Effector memory CD4-positive, alpha-beta T cell (primary cell): ENCODE measurements at regions not wholly inside any gene's neighbourhood (a gene's known extent, or its start where the extent isn't known, plus 50 kb on each side); places are given as distances from the start of the nearest gene placed in this dataset.

Source experiments
- DNase-seq, 3 donors: peaks; one replicate each; pipeline ENCODE4 v3.0.0-alpha.2; 2020
- H3K27ac ChIP-seq: 2 replicates; pipeline ENCODE4 v1.7.0; 2013; ENCODE audit warnings: mild to moderate bottlenecking, low read length, moderate library complexity; ENCODE audit not compliant: insufficient read depth, poor library complexity, severe bottlenecking
- H3K27me3 ChIP-seq: replicated peaks from 2 replicates; pipeline ENCODE4 v1.7.0; 2013; ENCODE audit warnings: mild to moderate bottlenecking, low read length; ENCODE audit not compliant: insufficient read depth, control insufficient read depth, poor library complexity, severe bottlenecking
- H3K36me3 ChIP-seq: 2 replicates; pipeline ENCODE4 v1.7.0; 2013; ENCODE audit warnings: mild to moderate bottlenecking, low read length, moderate library complexity; ENCODE audit not compliant: control insufficient read depth, insufficient read depth
- H3K4me1 ChIP-seq: 2 replicates; pipeline ENCODE4 v1.7.0; 2013; ENCODE audit warnings: low read length, mild to moderate bottlenecking; ENCODE audit not compliant: control insufficient read depth, insufficient read depth, poor library complexity, severe bottlenecking
- H3K4me3 ChIP-seq: 2 replicates; pipeline ENCODE4 v1.7.0; 2013; ENCODE audit warnings: low read length, low read depth, mild to moderate bottlenecking; ENCODE audit not compliant: insufficient read depth, poor library complexity, severe bottlenecking
- H3K9me3 ChIP-seq: 2 replicates; pipeline ENCODE4 v1.7.0; 2013; ENCODE audit warnings: mild to moderate bottlenecking, low read length, moderate library complexity; ENCODE audit not compliant: control insufficient read depth

DNA sequence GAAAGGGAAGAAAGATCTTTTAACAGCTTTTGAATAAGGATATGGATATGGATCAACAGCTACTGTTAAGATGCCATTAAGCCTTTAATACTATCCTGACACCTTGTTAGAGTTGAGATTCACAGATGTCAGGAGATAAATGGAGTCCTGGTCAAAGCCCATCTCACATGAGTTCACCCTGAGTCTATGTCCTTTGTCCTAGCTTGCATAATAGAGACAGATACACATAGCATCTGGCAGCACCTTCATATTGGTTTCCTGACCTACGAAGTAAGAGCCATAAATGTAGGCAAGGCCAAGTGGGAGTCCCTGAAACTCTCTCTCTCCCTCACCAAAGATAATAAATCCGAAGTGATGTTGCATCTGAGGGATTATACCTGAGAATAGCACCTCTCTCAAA is 79.1 kb upstream of the F13A1 start:
- Histone ChIP-seq H3K4me1 (no peaks in the 10 kb centered on the region), H3K27me3 (no peaks in the 10 kb centered on the region), H3K27ac (no peak overlapping the region), H3K4me3 (no peak overlapping the region), H3K9me3 (no peaks in the 10 kb centered on the region), H3K36me3 (no peaks in the 10 kb centered on the region)
- no peak for DNase-seq

DNA sequence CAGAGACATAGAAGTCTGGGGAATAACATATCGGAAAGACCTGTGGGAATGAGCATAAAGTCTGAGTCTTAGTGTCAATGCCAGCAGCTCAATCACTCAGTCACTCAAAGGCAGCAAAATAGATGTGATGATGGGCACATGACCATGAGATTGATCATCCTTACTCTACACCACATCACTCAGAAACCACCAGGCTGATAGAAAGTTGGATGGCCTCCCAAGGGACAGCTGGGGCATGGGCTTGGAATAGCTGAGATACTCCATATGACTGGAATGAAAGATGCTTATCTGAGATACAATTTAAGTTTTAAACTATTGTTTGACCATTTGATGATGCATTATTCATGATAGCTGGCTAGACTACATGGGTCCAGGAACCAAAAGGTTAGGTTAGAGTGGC is 80.9 kb upstream of the F13A1 start:
- Histone ChIP-seq H3K36me3 (no peaks in the 10 kb centered on the region), H3K4me1 (no peaks in the 10 kb centered on the region), H3K27ac (no peak overlapping the region), H3K9me3 (no peaks in the 10 kb centered on the region), H3K4me3 (no peak overlapping the region), H3K27me3 (no peaks in the 10 kb centered on the region)
- no peak for DNase-seq

DNA sequence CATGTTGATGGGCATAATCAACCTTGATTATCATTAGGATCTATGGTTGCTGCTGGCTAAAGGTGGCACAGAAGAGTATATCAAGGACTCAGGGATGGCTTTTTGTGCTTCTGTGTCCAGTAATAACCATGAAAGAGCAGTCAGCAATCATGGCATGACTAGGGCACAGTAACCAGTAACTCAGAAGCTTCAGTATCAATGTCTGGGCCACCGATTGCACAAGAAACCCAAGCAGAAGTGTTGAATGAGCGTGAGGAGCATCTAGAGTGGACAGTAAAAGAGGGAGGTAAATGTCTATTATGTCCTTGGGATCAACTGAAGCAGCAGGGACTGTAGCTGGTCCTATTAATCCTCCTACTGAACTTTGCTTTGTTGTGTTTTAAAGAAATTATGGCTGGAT is 81.5 kb upstream of the F13A1 start:
- Histone ChIP-seq H3K9me3 (no peaks in the 10 kb centered on the region), H3K4me3 (no peak overlapping the region), H3K27ac (no peak overlapping the region), H3K4me1 (no peaks in the 10 kb centered on the region), H3K27me3 (no peaks in the 10 kb centered on the region), H3K36me3 (no peaks in the 10 kb centered on the region)
- no peak for DNase-seq

DNA sequence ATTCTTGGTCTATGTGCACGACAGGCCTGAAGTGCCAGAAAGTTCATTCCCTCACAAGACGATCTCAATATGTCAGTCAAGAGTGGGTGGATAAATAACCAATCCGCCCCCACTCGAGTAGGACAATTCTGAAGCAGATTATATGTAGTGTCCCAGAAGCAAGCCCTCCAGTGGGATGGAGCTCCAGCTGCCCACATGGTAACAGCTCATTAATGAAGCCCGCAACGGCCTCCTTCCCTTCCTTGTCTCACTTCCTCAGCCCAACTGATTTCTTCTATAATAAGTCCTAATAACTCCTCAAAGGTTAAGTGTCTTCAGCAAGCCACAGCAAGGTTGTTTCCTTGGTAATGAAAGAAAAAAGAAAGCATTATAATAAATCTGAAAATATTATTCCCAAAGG is 82.1 kb upstream of the F13A1 start:
- H3K36me3 ChIP-seq = no peaks in the 10 kb centered on the region
- DNase-seq = no peak
- no peak overlapping the region for H3K27ac ChIP-seq
- H3K4me1 ChIP-seq = no peaks in the 10 kb centered on the region
- no peaks in the 10 kb centered on the region for H3K27me3 ChIP-seq
- no peak overlapping the region for H3K4me3 ChIP-seq
- no peaks in the 10 kb centered on the region for H3K9me3 ChIP-seq

DNA sequence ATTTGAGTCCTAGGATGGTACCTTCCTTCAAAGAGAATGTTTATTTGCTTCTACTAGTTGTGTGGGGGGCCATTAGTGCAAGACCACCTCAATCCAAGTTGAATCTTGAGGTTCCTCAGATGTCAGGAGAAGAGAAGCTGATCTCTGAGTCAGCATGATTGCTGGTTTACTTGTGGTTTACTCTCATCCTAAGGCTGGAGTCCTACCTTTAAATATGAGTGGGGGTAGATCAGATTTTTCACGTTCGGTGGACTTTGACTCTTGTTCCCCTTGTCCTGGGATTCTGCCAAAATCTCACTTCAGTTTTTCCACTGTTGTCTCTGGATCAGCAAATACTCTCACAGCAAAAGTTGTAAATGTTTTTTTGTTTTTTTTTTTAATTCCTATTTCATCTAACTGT is 84.6 kb upstream of the F13A1 start:
- H3K27me3 ChIP-seq = no peaks in the 10 kb centered on the region
- no peaks in the 10 kb centered on the region for H3K9me3 ChIP-seq
- no peak for DNase-seq
- H3K36me3 ChIP-seq = no peaks in the 10 kb centered on the region
- no peak overlapping the region for H3K4me3 ChIP-seq
- no peak overlapping the region for H3K27ac ChIP-seq
- no peaks in the 10 kb centered on the region for H3K4me1 ChIP-seq

DNA sequence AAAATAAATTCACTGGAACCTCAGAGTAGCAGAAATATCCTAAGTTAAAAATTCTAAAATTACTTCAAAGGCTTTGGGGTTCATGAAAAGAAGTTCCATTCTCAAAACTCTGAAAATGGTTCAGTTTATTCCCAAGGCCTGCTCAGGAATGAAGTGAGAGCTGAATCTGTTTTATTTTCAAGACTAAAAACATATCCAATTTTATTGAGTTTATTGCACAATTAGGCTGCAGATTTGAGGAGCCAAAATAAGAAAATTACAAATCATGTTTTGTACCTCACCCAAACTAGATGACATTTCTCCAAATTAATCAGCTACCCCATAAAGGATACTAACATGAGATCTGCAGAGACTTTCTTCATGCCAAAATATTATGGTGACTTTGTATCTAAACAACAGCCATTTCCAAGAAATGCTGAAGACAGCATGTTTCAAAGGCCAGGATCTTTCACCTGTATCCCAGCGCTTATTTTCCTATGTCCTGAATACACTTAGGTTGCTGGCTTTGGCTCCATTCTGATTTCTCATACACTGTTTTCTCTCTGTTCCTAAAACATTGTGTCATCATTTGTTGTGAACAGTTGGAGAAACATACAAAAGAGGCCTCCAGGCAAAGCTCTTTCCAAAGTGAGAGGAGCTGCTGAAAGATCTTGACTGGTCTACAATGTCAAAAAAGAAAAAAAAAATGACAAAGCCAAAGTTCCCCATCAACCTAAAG is 85.7 kb upstream of the F13A1 start:
- Histone ChIP-seq H3K4me1 (no peaks in the 10 kb centered on the region), H3K4me3 (no peak overlapping the region), H3K27me3 (no peaks in the 10 kb centered on the region), H3K36me3 (no peaks in the 10 kb centered on the region), H3K9me3 (no peaks in the 10 kb centered on the region), H3K27ac (no peak overlapping the region)
- DNase-seq = no peak

DNA sequence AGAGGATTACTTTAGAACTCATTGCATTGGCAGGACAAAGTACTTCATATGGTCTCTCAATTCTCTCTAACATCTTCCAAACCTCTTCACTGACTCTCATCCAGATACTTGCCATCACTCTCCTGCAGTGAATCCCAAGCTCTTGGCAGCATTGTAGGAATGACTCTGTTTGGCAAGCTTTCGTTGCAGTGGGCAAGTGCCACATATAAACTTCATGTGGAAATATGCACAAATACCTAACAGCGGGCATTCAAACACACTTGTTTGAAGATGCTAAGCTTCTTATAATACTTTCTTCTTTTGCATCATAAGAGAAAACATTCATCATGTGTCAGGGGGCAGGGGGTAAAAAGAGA is 86.2 kb upstream of the F13A1 start:
- H3K27me3 ChIP-seq = no peaks in the 10 kb centered on the region
- no peak for DNase-seq
- H3K36me3 ChIP-seq = no peaks in the 10 kb centered on the region
- H3K4me3 ChIP-seq = no peak overlapping the region
- no peaks in the 10 kb centered on the region for H3K4me1 ChIP-seq
- H3K9me3 ChIP-seq = no peaks in the 10 kb centered on the region
- no peak overlapping the region for H3K27ac ChIP-seq

DNA sequence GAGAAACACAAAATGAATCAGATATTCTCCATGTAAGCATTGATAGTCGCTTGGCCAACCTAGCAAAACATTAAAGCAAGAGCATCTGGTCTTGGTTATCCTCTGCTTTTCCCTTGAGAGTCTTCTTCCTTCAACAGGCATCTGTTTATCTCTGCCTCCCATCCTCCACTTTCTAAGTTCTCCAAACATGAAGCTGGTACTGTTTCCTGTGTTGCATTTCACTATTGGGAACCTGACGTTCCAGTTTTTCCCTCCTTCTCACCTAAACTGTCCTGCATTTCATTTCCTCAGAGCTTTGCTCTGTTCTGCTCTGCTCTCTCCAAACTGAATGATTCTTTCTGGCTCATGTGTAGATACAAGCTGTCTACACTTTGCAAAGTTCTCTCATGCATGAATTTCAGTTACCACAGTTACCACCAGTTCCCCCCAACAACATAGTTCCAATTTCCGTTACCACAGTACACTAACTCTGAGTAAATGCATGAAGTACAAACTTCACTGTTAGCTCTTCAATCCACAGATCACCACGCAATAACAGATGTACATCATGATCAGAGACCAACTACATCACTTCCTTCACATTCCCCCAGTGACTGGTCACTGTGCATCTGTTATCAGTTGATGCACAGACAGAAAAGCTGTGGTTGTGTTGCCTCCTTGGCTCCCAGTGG is 86.7 kb upstream of the F13A1 start:
- no peak for DNase-seq

DNA sequence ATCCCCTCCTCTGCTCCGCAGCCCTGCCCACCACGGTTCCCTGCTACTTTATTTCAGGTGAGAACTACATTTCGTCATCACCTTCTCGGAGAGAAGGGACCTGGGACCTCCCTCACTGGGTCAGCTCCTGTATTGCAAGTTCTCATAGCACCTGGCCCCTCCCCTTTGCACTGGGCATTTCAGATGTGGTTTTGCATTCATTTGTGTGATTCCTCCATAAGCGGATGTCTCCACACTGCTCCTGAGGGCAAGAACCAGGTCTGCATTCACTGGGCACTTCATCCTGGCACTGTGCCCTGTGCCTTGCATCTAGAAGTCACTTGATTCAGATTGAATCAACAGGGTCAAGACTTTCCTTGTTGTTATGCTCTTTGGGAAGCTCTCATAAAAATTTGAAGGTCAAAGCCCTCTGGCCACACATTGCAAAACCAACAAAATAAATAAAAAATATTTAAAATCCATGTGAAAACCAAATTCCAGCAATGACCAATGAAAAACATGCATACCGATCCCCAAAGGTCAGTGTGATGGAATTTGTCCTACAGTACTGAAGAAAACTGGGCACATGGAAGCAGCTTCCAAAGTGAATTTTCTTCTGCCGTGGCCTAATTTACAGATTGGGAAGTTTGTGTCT is 89.1 kb upstream of the F13A1 start:
- Histone ChIP-seq H3K27me3 (no peaks in the 10 kb centered on the region), H3K9me3 (no peaks in the 10 kb centered on the region), H3K4me1 (no peaks in the 10 kb centered on the region), H3K36me3 (no peaks in the 10 kb centered on the region), H3K27ac (no peak overlapping the region), H3K4me3 (no peak overlapping the region)
- DNase-seq = no peak

More for the DNA sequence above, 86.7 kb upstream of the F13A1 start:
- Histone ChIP-seq H3K36me3 (no peaks in the 10 kb centered on the region), H3K9me3 (no peaks in the 10 kb centered on the region), H3K4me1 (no peaks in the 10 kb centered on the region), H3K4me3 (no peak overlapping the region), H3K27ac (no peak overlapping the region), H3K27me3 (no peaks in the 10 kb centered on the region)

DNA sequence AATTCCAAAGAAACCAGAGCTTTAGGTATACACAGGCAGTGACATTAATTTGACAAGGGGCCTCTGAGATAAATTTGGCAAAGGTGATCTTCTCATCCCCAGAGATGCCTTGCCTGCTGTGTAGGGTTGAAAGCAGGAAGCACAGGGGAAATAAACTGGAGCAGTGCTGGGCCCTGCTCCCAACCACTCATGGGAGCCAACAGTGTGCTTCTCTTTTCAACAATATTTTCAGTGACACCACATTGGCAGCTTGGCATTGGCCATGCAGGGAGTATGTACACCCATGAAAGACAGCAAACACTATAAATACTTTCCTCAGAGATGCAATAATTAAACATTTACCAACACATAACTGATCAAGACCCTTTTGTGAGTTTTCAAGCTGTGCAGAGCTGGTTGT is 90.7 kb upstream of the F13A1 start:
- Histone ChIP-seq H3K36me3 (no peaks in the 10 kb centered on the region), H3K4me1 (no peaks in the 10 kb centered on the region), H3K4me3 (no peak overlapping the region), H3K27ac (no peak overlapping the region), H3K9me3 (no peaks in the 10 kb centered on the region), H3K27me3 (no peaks in the 10 kb centered on the region)
- no peak for DNase-seq
